ENCODE measurements at regions not wholly inside any gene's neighbourhood (a gene's known extent, or its start where the extent isn't known, plus 50 kb on each side); places are given as distances from the start of the nearest gene placed in this dataset.

GRCh38 chr3:184440151-184440550, 60.3 kb downstream of the CHRD start:
- TF ChIP-seq CTCF (IDR thresholded peaks at IDR 0.05) (no peak), ZFX (IDR thresholded peaks at IDR 0.05; ENCODE audit: borderline replicate concordance) (no peak)
- no peak overlapping the region for H3K27ac ChIP-seq

- TF ChIP-seq ZFX (IDR thresholded peaks at IDR 0.05; ENCODE audit: borderline replicate concordance) (no peak), CTCF (IDR thresholded peaks at IDR 0.05) (no peak)
- H3K27ac ChIP-seq: no peak overlapping the region
Measured at GRCh38 chr3:184441202-184441900, 61.5 kb downstream of the CHRD start.

- no peak overlapping the region for H3K27ac ChIP-seq
- TF ChIP-seq CTCF (IDR thresholded peaks at IDR 0.05) (no peak), ZFX (IDR thresholded peaks at IDR 0.05; ENCODE audit: borderline replicate concordance) (no peak)
Measured at GRCh38 chr3:184443364-184443763, 63.5 kb downstream of the CHRD start.

GRCh38 chr3:184443831-184444230, 64.0 kb downstream of the CHRD start:
- TF ChIP-seq CTCF (IDR thresholded peaks at IDR 0.05) (no peak), ZFX (IDR thresholded peaks at IDR 0.05; ENCODE audit: borderline replicate concordance) (no peak)
- no peak overlapping the region for H3K27ac ChIP-seq

- H3K27ac ChIP-seq: no peak overlapping the region
- no peak for TF ChIP-seq ZFX (IDR thresholded peaks at IDR 0.05; ENCODE audit: borderline replicate concordance)
- no peak for TF ChIP-seq CTCF (IDR thresholded peaks at IDR 0.05)
Measured at GRCh38 chr3:184448321-184449160, 68.7 kb downstream of the CHRD start.

GRCh38 chr3:184449161-184449515, 69.3 kb downstream of the CHRD start:
- TF ChIP-seq ZFX (IDR thresholded peaks at IDR 0.05; ENCODE audit: borderline replicate concordance) (no peak), CTCF (IDR thresholded peaks at IDR 0.05) (no peak)
- H3K27ac ChIP-seq: no peak overlapping the region

GRCh38 chr3:184450547-184450946, 70.7 kb downstream of the CHRD start:
- TF ChIP-seq ZFX (IDR thresholded peaks at IDR 0.05; ENCODE audit: borderline replicate concordance): no peak
- no peak overlapping the region for H3K27ac ChIP-seq

Measured in 22Rv1 (cell line).